Inflammatory macrophage (primary cell): ENCODE measurements at regions not wholly inside any gene's neighbourhood (a gene's known extent, or its start where the extent isn't known, plus 50 kb on each side); places are given as distances from the start of the nearest gene placed in this dataset.
"Not testable (repeated sequence)": the region's sequence is repeated elsewhere in the genome, so short reads cannot be mapped to it uniquely, and the experiment has no call there.

ENCODE experiments used
- DNase-seq, 2 donors: peaks; one replicate each; pipeline ENCODE4 v3.0.0-alpha.2; 2020 to 2022

- no peak for DNase-seq
Observed at GRCh38 chr3:20456511-20456910, 270.5 kb upstream of the SGO1 start.

GRCh38 chr3:20451170-20451569 is 265.2 kb upstream of the SGO1 start:
- DNase-seq, result no peak

- no peak for DNase-seq
Observed at GRCh38 chr3:20450611-20451010, 264.6 kb upstream of the SGO1 start.

GRCh38 chr3:20442846-20443245 is 256.8 kb upstream of the SGO1 start:
- DNase-seq, result no peak

GRCh38 chr3:20427268-20427667 is 241.3 kb upstream of the SGO1 start:
- not testable (repeated sequence) for DNase-seq

GRCh38 chr3:20425138-20425537 is 239.1 kb upstream of the SGO1 start:
- DNase-seq, result no peak

- DNase-seq, result no peak
Observed at GRCh38 chr3:20424086-20424485, 238.1 kb upstream of the SGO1 start.

GRCh38 chr3:20422391-20422790 is 236.4 kb upstream of the SGO1 start:
- no peak for DNase-seq

GRCh38 chr3:20417388-20418108 is 231.5 kb upstream of the SGO1 start:
- DNase-seq, result no peak

GRCh38 chr3:20406611-20407011 is 220.6 kb upstream of the SGO1 start:
- DNase-seq, result no peak

GRCh38 chr3:20405744-20406143 is 219.7 kb upstream of the SGO1 start:
- no peak for DNase-seq

GRCh38 chr3:20405231-20405630 is 219.2 kb upstream of the SGO1 start:
- DNase-seq, result no peak

GRCh38 chr3:20404741-20405100 is 218.7 kb upstream of the SGO1 start:
- DNase-seq, result no peak

GRCh38 chr3:20403986-20404740 is 218.2 kb upstream of the SGO1 start:
- no peak for DNase-seq

- no peak for DNase-seq
Observed at GRCh38 chr3:20401253-20401652, 215.2 kb upstream of the SGO1 start.

GRCh38 chr3:20400686-20401085 is 214.7 kb upstream of the SGO1 start:
- DNase-seq, result no peak

GRCh38 chr3:20400281-20400680 is 214.3 kb upstream of the SGO1 start:
- DNase-seq, result no peak

GRCh38 chr3:20396335-20396734 is 210.3 kb upstream of the SGO1 start:
- DNase-seq, result no peak

- DNase-seq, result no peak
Observed at GRCh38 chr3:20395692-20396091, 209.7 kb upstream of the SGO1 start.

- DNase-seq, result no peak
Observed at GRCh38 chr3:20394243-20394642, 208.2 kb upstream of the SGO1 start.

- DNase-seq, result no peak
Observed at GRCh38 chr3:20391644-20392043, 205.6 kb upstream of the SGO1 start.

GRCh38 chr3:20388971-20389370 is 203.0 kb upstream of the SGO1 start:
- DNase-seq, result no peak

GRCh38 chr3:20380295-20380694 is 194.3 kb upstream of the SGO1 start:
- no peak for DNase-seq

- no peak for DNase-seq
Observed at GRCh38 chr3:20378315-20378714, 192.3 kb upstream of the SGO1 start.
